Activated naive CD4-positive, alpha-beta T cell treated with anti-CD3 and anti-CD28 coated beads, Interleukin-2, amount 50 U/mL, for 24 hours (primary cell): ENCODE measurements at regions not wholly inside any gene's neighbourhood (a gene's known extent, or its start where the extent isn't known, plus 50 kb on each side); places are given as distances from the start of the nearest gene placed in this dataset.

Source experiments
- H3K27ac Mint-ChIP-seq: one replicate; pipeline ENCODE4 v1.8.0; 2021; ENCODE audit warnings: mild to moderate bottlenecking, mixed read lengths
- H3K27me3 Mint-ChIP-seq: one replicate; pipeline ENCODE4 v1.8.0; 2021; ENCODE audit warnings: mixed read lengths
- H3K36me3 Mint-ChIP-seq: one replicate; pipeline ENCODE4 v1.8.0; 2021; ENCODE audit warnings: mixed read lengths
- H3K4me1 Mint-ChIP-seq: one replicate; pipeline ENCODE4 v1.8.0; 2021; ENCODE audit warnings: mixed read lengths
- H3K4me3 Mint-ChIP-seq: one replicate; pipeline ENCODE4 v1.8.0; 2021; ENCODE audit warnings: mild to moderate bottlenecking, mixed read lengths
- H3K9me3 Mint-ChIP-seq: one replicate; pipeline ENCODE4 v1.8.0; 2021; ENCODE audit warnings: mixed read lengths

GRCh38 chr3:14295801-14296200 lies 106.6 kb upstream of the SLC6A6 start:
- H3K27me3 Mint-ChIP-seq, result no peaks in the 10 kb centered on the region
- no peak overlapping the region for H3K27ac Mint-ChIP-seq
- no peaks in the 10 kb centered on the region for H3K9me3 Mint-ChIP-seq
- H3K36me3 Mint-ChIP-seq, result no peaks in the 10 kb centered on the region
- H3K4me1 Mint-ChIP-seq, result no peaks in the 10 kb centered on the region
- no peak overlapping the region for H3K4me3 Mint-ChIP-seq

- Mint-ChIP-seq H3K27ac (no peak overlapping the region), H3K36me3 (no peaks in the 10 kb centered on the region), H3K9me3 (no peaks in the 10 kb centered on the region), H3K4me1 (no peaks in the 10 kb centered on the region), H3K4me3 (no peak overlapping the region), H3K27me3 (peaks cover 2% of the 10 kb centered on the region)
Measured at GRCh38 chr3:14297305-14297704, 105.1 kb upstream of the SLC6A6 start.

GRCh38 chr3:14297784-14298236 lies 104.6 kb upstream of the SLC6A6 start:
- H3K4me1 Mint-ChIP-seq, result no peaks in the 10 kb centered on the region
- no peak overlapping the region for H3K4me3 Mint-ChIP-seq
- no peaks in the 10 kb centered on the region for H3K9me3 Mint-ChIP-seq
- H3K27ac Mint-ChIP-seq, result no peak overlapping the region
- H3K27me3 Mint-ChIP-seq, result peaks cover 2% of the 10 kb centered on the region
- H3K36me3 Mint-ChIP-seq, result no peaks in the 10 kb centered on the region

GRCh38 chr3:14298442-14298841 lies 104.0 kb upstream of the SLC6A6 start:
- Mint-ChIP-seq H3K4me3 (no peak overlapping the region), H3K9me3 (no peaks in the 10 kb centered on the region), H3K36me3 (no peaks in the 10 kb centered on the region), H3K4me1 (no peaks in the 10 kb centered on the region), H3K27ac (no peak overlapping the region), H3K27me3 (peaks cover 2% of the 10 kb centered on the region)

GRCh38 chr3:14298991-14299555 lies 103.3 kb upstream of the SLC6A6 start:
- H3K4me1 Mint-ChIP-seq, result no peaks in the 10 kb centered on the region
- no peak overlapping the region for H3K4me3 Mint-ChIP-seq
- no peaks in the 10 kb centered on the region for H3K36me3 Mint-ChIP-seq
- no peaks in the 10 kb centered on the region for H3K9me3 Mint-ChIP-seq
- peaks cover 2% of the 10 kb centered on the region for H3K27me3 Mint-ChIP-seq
- no peak overlapping the region for H3K27ac Mint-ChIP-seq

GRCh38 chr3:14299767-14300166 lies 102.6 kb upstream of the SLC6A6 start:
- H3K9me3 Mint-ChIP-seq, result no peaks in the 10 kb centered on the region

GRCh38 chr3:14300721-14301399 lies 101.5 kb upstream of the SLC6A6 start:
- Mint-ChIP-seq H3K4me3 (no peak overlapping the region), H3K27me3 (peaks cover 2% of the 10 kb centered on the region), H3K4me1 (no peaks in the 10 kb centered on the region), H3K27ac (no peak overlapping the region), H3K36me3 (no peaks in the 10 kb centered on the region), H3K9me3 (no peaks in the 10 kb centered on the region)

More at GRCh38 chr3:14299767-14300166, 102.6 kb upstream of the SLC6A6 start:
- no peak overlapping the region for H3K27ac Mint-ChIP-seq
- peaks cover 2% of the 10 kb centered on the region for H3K27me3 Mint-ChIP-seq
- no peaks in the 10 kb centered on the region for H3K36me3 Mint-ChIP-seq
- no peak overlapping the region for H3K4me3 Mint-ChIP-seq
- no peaks in the 10 kb centered on the region for H3K4me1 Mint-ChIP-seq

GRCh38 chr3:14301558-14301957 lies 100.8 kb upstream of the SLC6A6 start:
- Mint-ChIP-seq H3K27me3 (peaks cover 2% of the 10 kb centered on the region), H3K4me1 (no peaks in the 10 kb centered on the region), H3K36me3 (no peaks in the 10 kb centered on the region), H3K9me3 (no peaks in the 10 kb centered on the region), H3K27ac (no peak overlapping the region), H3K4me3 (no peak overlapping the region)

GRCh38 chr3:14303336-14304100 lies 98.9 kb upstream of the SLC6A6 start:
- no peak overlapping the region for H3K27ac Mint-ChIP-seq
- no peak overlapping the region for H3K4me3 Mint-ChIP-seq
- peaks cover 3% of the 10 kb centered on the region for H3K27me3 Mint-ChIP-seq
- H3K4me1 Mint-ChIP-seq, result no peaks in the 10 kb centered on the region
- no peaks in the 10 kb centered on the region for H3K9me3 Mint-ChIP-seq
- H3K36me3 Mint-ChIP-seq, result no peaks in the 10 kb centered on the region

GRCh38 chr3:14304101-14305045 lies 98.0 kb upstream of the SLC6A6 start:
- H3K27ac Mint-ChIP-seq, result no peak overlapping the region
- peaks cover 2% of the 10 kb centered on the region for H3K36me3 Mint-ChIP-seq
- H3K4me3 Mint-ChIP-seq, result no peak overlapping the region
- H3K27me3 Mint-ChIP-seq, result peaks cover 6% of the 10 kb centered on the region
- no peaks in the 10 kb centered on the region for H3K4me1 Mint-ChIP-seq
- no peaks in the 10 kb centered on the region for H3K9me3 Mint-ChIP-seq

GRCh38 chr3:14305324-14305723 lies 97.1 kb upstream of the SLC6A6 start:
- H3K4me1 Mint-ChIP-seq, result no peaks in the 10 kb centered on the region
- H3K27ac Mint-ChIP-seq, result no peak overlapping the region
- H3K27me3 Mint-ChIP-seq, result peaks cover 9% of the 10 kb centered on the region

GRCh38 chr3:14306142-14306541 lies 96.3 kb upstream of the SLC6A6 start:
- Mint-ChIP-seq H3K36me3 (peaks cover 2% of the 10 kb centered on the region), H3K9me3 (no peaks in the 10 kb centered on the region), H3K27me3 (peaks cover 7% of the 10 kb centered on the region), H3K4me3 (no peak overlapping the region), H3K4me1 (no peaks in the 10 kb centered on the region), H3K27ac (no peak overlapping the region)

More at GRCh38 chr3:14305324-14305723, 97.1 kb upstream of the SLC6A6 start:
- Mint-ChIP-seq H3K36me3 (peaks cover 2% of the 10 kb centered on the region), H3K4me3 (no peak overlapping the region), H3K9me3 (no peaks in the 10 kb centered on the region)

- Mint-ChIP-seq H3K36me3 (peaks cover 2% of the 10 kb centered on the region), H3K4me1 (no peaks in the 10 kb centered on the region), H3K4me3 (no peak overlapping the region), H3K9me3 (no peaks in the 10 kb centered on the region), H3K27me3 (peaks cover 8% of the 10 kb centered on the region), H3K27ac (no peak overlapping the region)
Measured at GRCh38 chr3:14307656-14308302, 94.6 kb upstream of the SLC6A6 start.

GRCh38 chr3:14311729-14312128 lies 90.7 kb upstream of the SLC6A6 start:
- H3K27me3 Mint-ChIP-seq, result peaks cover 11% of the 10 kb centered on the region
- no peak overlapping the region for H3K4me3 Mint-ChIP-seq
- H3K27ac Mint-ChIP-seq, result no peak overlapping the region
- no peaks in the 10 kb centered on the region for H3K9me3 Mint-ChIP-seq
- no peaks in the 10 kb centered on the region for H3K4me1 Mint-ChIP-seq
- peaks cover 2% of the 10 kb centered on the region for H3K36me3 Mint-ChIP-seq

GRCh38 chr3:14312375-14312774 lies 90.0 kb upstream of the SLC6A6 start:
- Mint-ChIP-seq H3K4me3 (no peak overlapping the region), H3K36me3 (peaks cover 2% of the 10 kb centered on the region), H3K9me3 (no peaks in the 10 kb centered on the region), H3K27ac (no peak overlapping the region), H3K27me3 (peaks cover 11% of the 10 kb centered on the region), H3K4me1 (no peaks in the 10 kb centered on the region)
